ENCODE measurements at regions not wholly inside any gene's neighbourhood (a gene's known extent, or its start where the extent isn't known, plus 50 kb on each side); places are given as distances from the start of the nearest gene placed in this dataset.

GRCh38 chr3:21290557-21290956 lies 460.5 kb downstream of the ZNF385D start:
- Mint-ChIP-seq H3K4me1 (no peaks in the 10 kb centered on the region), H3K27ac (no peak overlapping the region), H3K36me3 (no peaks in the 10 kb centered on the region), H3K27me3 (no peaks in the 10 kb centered on the region), H3K9me3 (ENCODE audit: low read depth) (peaks cover 15% of the 10 kb centered on the region), H3K4me3 (no peak overlapping the region)
- ATAC-seq (no peak), DNase-seq (no peak)
- CTCF ChIA-PET: no interaction called here

DNA sequence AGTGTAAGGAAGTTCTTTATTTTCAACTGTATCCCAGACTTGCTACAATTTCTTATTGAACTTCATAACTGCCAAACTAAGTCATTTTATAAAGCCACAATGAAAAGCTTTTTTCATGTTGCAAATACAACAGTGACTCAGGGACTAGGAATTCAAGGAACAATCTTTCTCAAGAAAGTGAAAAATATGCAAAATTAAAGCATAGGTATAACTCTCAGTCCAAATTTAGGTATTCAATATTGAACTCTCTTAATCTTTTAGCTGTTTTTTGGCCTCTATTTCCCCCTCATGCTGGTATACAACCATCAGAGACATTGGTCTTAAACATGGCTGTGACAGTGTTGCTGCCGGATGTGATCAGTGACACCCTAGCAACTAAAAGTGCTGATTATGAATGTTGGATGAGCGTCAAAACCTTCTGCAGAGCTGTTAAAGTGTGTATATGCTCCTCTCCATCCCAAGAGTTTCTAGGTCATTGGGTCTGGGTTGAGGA lies 476.9 kb downstream of the ZNF385D start:
- no peak for ATAC-seq
- no peaks in the 10 kb centered on the region for H3K27me3 Mint-ChIP-seq
- no peak overlapping the region for H3K4me3 Mint-ChIP-seq
- no peaks in the 10 kb centered on the region for H3K36me3 Mint-ChIP-seq
- DNase-seq: no peak
- H3K9me3 Mint-ChIP-seq (ENCODE audit: low read depth): peaks cover 14% of the 10 kb centered on the region
- no peak overlapping the region for H3K27ac Mint-ChIP-seq
- CTCF ChIA-PET: no interaction called here
- H3K4me1 Mint-ChIP-seq: no peaks in the 10 kb centered on the region

GRCh38 chr3:21273259-21274025 lies 477.6 kb downstream of the ZNF385D start:
- no peaks in the 10 kb centered on the region for H3K4me1 Mint-ChIP-seq
- no peaks in the 10 kb centered on the region for H3K27me3 Mint-ChIP-seq
- ATAC-seq (no peak), DNase-seq (no peak)
- H3K36me3 Mint-ChIP-seq: no peaks in the 10 kb centered on the region
- H3K9me3 Mint-ChIP-seq (ENCODE audit: low read depth): peaks cover 14% of the 10 kb centered on the region
- no peak overlapping the region for H3K27ac Mint-ChIP-seq
- no peak overlapping the region for H3K4me3 Mint-ChIP-seq
- CTCF ChIA-PET: no interaction called here

GRCh38 chr3:21271606-21272016 lies 479.4 kb downstream of the ZNF385D start:
- Mint-ChIP-seq H3K36me3 (no peaks in the 10 kb centered on the region), H3K9me3 (ENCODE audit: low read depth) (peaks cover 17% of the 10 kb centered on the region), H3K4me3 (no peak overlapping the region), H3K27me3 (no peaks in the 10 kb centered on the region), H3K27ac (no peak overlapping the region), H3K4me1 (no peaks in the 10 kb centered on the region)
- DNase-seq: no peak
- ATAC-seq: no peak
- CTCF ChIA-PET: no interaction called here

GRCh38 chr3:21269882-21270281 lies 481.1 kb downstream of the ZNF385D start:
- ATAC-seq (no peak), DNase-seq (no peak)
- H3K36me3 Mint-ChIP-seq: no peaks in the 10 kb centered on the region
- no peaks in the 10 kb centered on the region for H3K27me3 Mint-ChIP-seq
- H3K4me3 Mint-ChIP-seq: no peak overlapping the region
- peaks cover 18% of the 10 kb centered on the region for H3K9me3 Mint-ChIP-seq (ENCODE audit: low read depth)
- H3K4me1 Mint-ChIP-seq: no peaks in the 10 kb centered on the region
- CTCF ChIA-PET: no interaction called here
- no peak overlapping the region for H3K27ac Mint-ChIP-seq

GRCh38 chr3:21260507-21260906 lies 490.5 kb downstream of the ZNF385D start:
- H3K36me3 Mint-ChIP-seq: no peaks in the 10 kb centered on the region
- no peak overlapping the region for H3K4me3 Mint-ChIP-seq
- peaks cover 2% of the 10 kb centered on the region for H3K9me3 Mint-ChIP-seq (ENCODE audit: low read depth)
- DNase-seq (no peak), ATAC-seq (no peak)
- no peaks in the 10 kb centered on the region for H3K27me3 Mint-ChIP-seq
- no peak overlapping the region for H3K27ac Mint-ChIP-seq
- H3K4me1 Mint-ChIP-seq: no peaks in the 10 kb centered on the region
- CTCF ChIA-PET: no interaction called here

DNA sequence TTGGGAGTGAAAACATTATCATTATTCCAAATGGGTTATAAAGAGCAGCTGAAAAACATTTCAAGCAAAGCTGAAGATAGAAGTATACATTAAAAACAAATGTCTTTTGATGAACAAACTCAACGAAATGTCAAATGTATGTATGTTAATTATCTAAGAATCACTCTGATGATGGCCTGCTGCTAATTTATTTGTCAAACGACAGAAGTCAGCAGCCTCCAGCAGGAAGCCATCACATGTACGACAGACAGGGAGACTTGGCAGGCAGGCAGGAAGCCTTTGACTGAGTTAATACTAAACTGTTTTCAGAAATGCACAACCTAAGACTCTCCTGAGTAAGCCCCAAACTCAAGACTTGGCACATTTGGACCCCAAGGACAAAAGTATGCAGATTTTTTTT lies 491.1 kb downstream of the ZNF385D start:
- no peak for DNase-seq
- ATAC-seq: no peak
- no peak overlapping the region for H3K27ac Mint-ChIP-seq
- H3K4me3 Mint-ChIP-seq: no peak overlapping the region
- no peaks in the 10 kb centered on the region for H3K4me1 Mint-ChIP-seq
- H3K36me3 Mint-ChIP-seq: no peaks in the 10 kb centered on the region
- CTCF ChIA-PET: no interaction called here
- no peaks in the 10 kb centered on the region for H3K27me3 Mint-ChIP-seq
- peaks cover 3% of the 10 kb centered on the region for H3K9me3 Mint-ChIP-seq (ENCODE audit: low read depth)

DNA sequence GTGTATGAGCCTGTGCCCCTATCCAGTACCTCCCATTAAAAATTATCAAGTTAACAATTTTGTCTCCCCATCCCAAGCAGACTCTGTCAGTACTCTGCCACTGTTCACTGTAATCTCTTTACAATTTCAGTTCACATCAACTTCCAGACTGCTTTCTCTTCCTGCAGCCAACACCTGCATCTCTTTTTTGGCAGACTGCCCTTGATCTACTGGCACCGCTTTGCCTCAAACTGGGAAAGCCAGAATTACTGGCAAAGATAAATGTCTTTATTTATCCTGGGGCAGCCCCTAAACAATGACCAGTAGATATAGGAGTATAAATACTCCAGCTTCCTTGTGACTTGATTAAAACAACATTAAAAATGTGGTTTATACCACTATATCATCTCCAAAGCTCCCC lies 494.1 kb downstream of the ZNF385D start:
- Mint-ChIP-seq H3K36me3 (no peaks in the 10 kb centered on the region), H3K4me1 (no peaks in the 10 kb centered on the region), H3K27me3 (no peaks in the 10 kb centered on the region), H3K4me3 (no peak overlapping the region), H3K27ac (no peak overlapping the region), H3K9me3 (ENCODE audit: low read depth) (peaks cover 5% of the 10 kb centered on the region)
- ATAC-seq (no peak), DNase-seq (no peak)
- CTCF ChIA-PET: no interaction called here

DNA sequence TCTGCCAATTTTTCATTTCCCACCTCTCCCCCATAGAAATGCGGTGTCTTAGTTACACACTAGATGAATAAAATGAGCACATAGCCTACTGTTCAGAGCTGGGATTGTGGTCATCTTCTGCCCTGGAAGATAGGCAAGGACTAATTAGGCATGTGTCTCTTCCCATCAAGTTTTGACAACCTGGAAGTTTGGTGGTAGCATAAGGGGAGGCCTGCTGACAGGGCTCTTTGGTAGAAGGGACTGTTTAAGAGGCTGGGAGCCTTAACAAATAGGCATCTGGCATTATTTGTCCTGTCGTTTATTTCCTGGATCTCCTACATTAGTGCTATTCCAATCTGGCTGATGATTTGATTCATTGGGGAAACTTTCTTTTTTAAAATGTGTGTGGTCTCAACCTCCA lies 512.3 kb downstream of the ZNF385D start:
- H3K9me3 Mint-ChIP-seq (ENCODE audit: low read depth): peaks cover under 1% of the 10 kb centered on the region
- no peak for DNase-seq
- no peaks in the 10 kb centered on the region for H3K27me3 Mint-ChIP-seq
- H3K36me3 Mint-ChIP-seq: no peaks in the 10 kb centered on the region
- H3K4me1 Mint-ChIP-seq: no peaks in the 10 kb centered on the region
- H3K27ac Mint-ChIP-seq: no peak overlapping the region
- no peak overlapping the region for H3K4me3 Mint-ChIP-seq
- CTCF ChIA-PET: no interaction called here
- no peak for ATAC-seq

- Mint-ChIP-seq H3K4me3 (no peak overlapping the region), H3K36me3 (no peaks in the 10 kb centered on the region), H3K4me1 (no peaks in the 10 kb centered on the region), H3K27ac (no peak overlapping the region), H3K27me3 (no peaks in the 10 kb centered on the region), H3K9me3 (ENCODE audit: low read depth) (peaks cover 2% of the 10 kb centered on the region)
- DNase-seq (no peak), ATAC-seq (no peak)
- CTCF ChIA-PET: no interaction called here
Measured at GRCh38 chr3:21237638-21238037, 513.4 kb downstream of the ZNF385D start.

- CTCF ChIA-PET: no interaction called here
- ATAC-seq (no peak), DNase-seq (no peak)
- peaks cover 5% of the 10 kb centered on the region for H3K9me3 Mint-ChIP-seq (ENCODE audit: low read depth)
- no peaks in the 10 kb centered on the region for H3K4me1 Mint-ChIP-seq
- no peaks in the 10 kb centered on the region for H3K27me3 Mint-ChIP-seq
- H3K4me3 Mint-ChIP-seq: no peak overlapping the region
- H3K27ac Mint-ChIP-seq: no peak overlapping the region
- no peaks in the 10 kb centered on the region for H3K36me3 Mint-ChIP-seq
Measured at GRCh38 chr3:21235491-21235890, 515.5 kb downstream of the ZNF385D start.

GRCh38 chr3:21234933-21235332 lies 516.1 kb downstream of the ZNF385D start:
- H3K36me3 Mint-ChIP-seq: no peaks in the 10 kb centered on the region
- no peaks in the 10 kb centered on the region for H3K27me3 Mint-ChIP-seq
- CTCF ChIA-PET: no interaction called here
- H3K9me3 Mint-ChIP-seq (ENCODE audit: low read depth): peaks cover 5% of the 10 kb centered on the region
- no peak overlapping the region for H3K4me3 Mint-ChIP-seq
- H3K4me1 Mint-ChIP-seq: no peaks in the 10 kb centered on the region
- no peak for DNase-seq
- no peak for ATAC-seq
- H3K27ac Mint-ChIP-seq: no peak overlapping the region

DNA sequence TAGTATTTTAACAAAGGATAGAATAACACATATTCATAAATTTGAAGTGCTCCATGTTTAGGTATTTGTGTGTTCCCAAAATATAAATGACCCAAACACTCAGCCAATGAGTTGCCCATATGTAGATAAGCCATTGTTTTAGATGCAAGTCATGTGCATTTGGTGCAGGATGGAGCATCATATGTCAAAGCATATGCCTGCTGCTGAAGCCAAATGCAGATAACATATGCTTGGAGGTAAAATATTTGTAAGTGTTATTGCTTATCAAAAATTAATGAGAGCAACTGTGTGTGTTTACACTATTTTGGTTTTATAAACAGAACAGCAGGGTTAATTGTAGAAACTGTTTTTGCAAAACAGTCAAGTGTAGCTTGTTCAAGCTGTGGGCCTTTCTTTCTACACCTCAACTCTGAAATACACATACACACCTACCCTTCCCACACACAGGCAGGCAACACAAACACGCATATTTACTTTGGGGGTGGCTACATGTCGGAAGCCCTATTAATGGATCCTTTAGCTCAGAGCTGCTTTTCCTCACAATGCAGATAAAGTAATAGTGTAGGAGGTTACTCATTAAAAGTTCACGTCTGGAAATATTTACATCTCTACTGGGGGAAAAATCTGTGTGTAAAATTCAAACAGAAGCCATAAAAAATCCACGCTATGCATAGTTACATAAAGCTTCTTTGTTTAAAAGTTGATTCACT lies 521.4 kb downstream of the ZNF385D start:
- ATAC-seq (no peak), DNase-seq (no peak)
- H3K27me3 Mint-ChIP-seq: no peaks in the 10 kb centered on the region
- H3K9me3 Mint-ChIP-seq (ENCODE audit: low read depth): peaks cover 10% of the 10 kb centered on the region
- no peaks in the 10 kb centered on the region for H3K36me3 Mint-ChIP-seq
- H3K4me3 Mint-ChIP-seq: no peak overlapping the region
- no peaks in the 10 kb centered on the region for H3K4me1 Mint-ChIP-seq
- CTCF ChIA-PET: no interaction called here
- H3K27ac Mint-ChIP-seq: no peak overlapping the region

- H3K27me3 Mint-ChIP-seq: no peaks in the 10 kb centered on the region
- H3K4me1 Mint-ChIP-seq: no peaks in the 10 kb centered on the region
- no peak overlapping the region for H3K4me3 Mint-ChIP-seq
- H3K9me3 Mint-ChIP-seq (ENCODE audit: low read depth): peaks cover 10% of the 10 kb centered on the region
- ATAC-seq (no peak), DNase-seq (no peak)
- CTCF ChIA-PET: no interaction called here
- H3K36me3 Mint-ChIP-seq: no peaks in the 10 kb centered on the region
- no peak overlapping the region for H3K27ac Mint-ChIP-seq
Measured at GRCh38 chr3:21226086-21226485, 524.9 kb downstream of the ZNF385D start.
